ENCODE measurements at regions not wholly inside any gene's neighbourhood (a gene's known extent, or its start where the extent isn't known, plus 50 kb on each side); places are given as distances from the start of the nearest gene placed in this dataset.

- H3K27me3 Mint-ChIP-seq = no peaks in the 10 kb centered on the region
- intact Hi-C loops (cut with micrococcal nuclease) = no loop called here
These were observed 154.4 kb downstream of the RPAP3 start for GRCh38 chr12:47551426-47551851.

GRCh38 chr12:47549258-47549657 is 156.6 kb downstream of the RPAP3 start:
- H3K9me3 Mint-ChIP-seq = peaks cover 15% of the 10 kb centered on the region
- no peak overlapping the region for H3K27ac Mint-ChIP-seq
- no peak overlapping the region for H3K4me3 Mint-ChIP-seq
- intact Hi-C loops (cut with micrococcal nuclease) = no loop called here
- H3K36me3 Mint-ChIP-seq (ENCODE audit: low read depth) = no peaks in the 10 kb centered on the region
- H3K27me3 Mint-ChIP-seq = no peaks in the 10 kb centered on the region
- peaks cover 9% of the 10 kb centered on the region for H3K4me1 Mint-ChIP-seq (ENCODE audit: low read depth)

More at GRCh38 chr12:47551426-47551851, 154.4 kb downstream of the RPAP3 start:
- Mint-ChIP-seq H3K36me3 (ENCODE audit: low read depth) (no peaks in the 10 kb centered on the region), H3K27ac (no peak overlapping the region), H3K4me1 (ENCODE audit: low read depth) (peaks cover 6% of the 10 kb centered on the region), H3K9me3 (peaks cover 18% of the 10 kb centered on the region), H3K4me3 (no peak overlapping the region)

- H3K27me3 Mint-ChIP-seq = no peaks in the 10 kb centered on the region
- H3K9me3 Mint-ChIP-seq = peaks cover 7% of the 10 kb centered on the region
- no peak overlapping the region for H3K4me3 Mint-ChIP-seq
- no peaks in the 10 kb centered on the region for H3K36me3 Mint-ChIP-seq (ENCODE audit: low read depth)
- intact Hi-C loops (cut with micrococcal nuclease) = no loop called here
- no peak overlapping the region for H3K27ac Mint-ChIP-seq
- H3K4me1 Mint-ChIP-seq (ENCODE audit: low read depth) = peaks cover 9% of the 10 kb centered on the region
These were observed 157.4 kb downstream of the RPAP3 start for GRCh38 chr12:47548401-47548800.

- H3K4me3 Mint-ChIP-seq = no peak overlapping the region
- peaks cover 9% of the 10 kb centered on the region for H3K4me1 Mint-ChIP-seq (ENCODE audit: low read depth)
- intact Hi-C loops (cut with micrococcal nuclease) = no loop called here
- H3K27me3 Mint-ChIP-seq = no peaks in the 10 kb centered on the region
- no peaks in the 10 kb centered on the region for H3K9me3 Mint-ChIP-seq
- H3K36me3 Mint-ChIP-seq (ENCODE audit: low read depth) = no peaks in the 10 kb centered on the region
- H3K27ac Mint-ChIP-seq = no peak overlapping the region
These were observed 158.8 kb downstream of the RPAP3 start for GRCh38 chr12:47547077-47547476.

GRCh38 chr12:47545938-47546609 is 159.8 kb downstream of the RPAP3 start:
- Mint-ChIP-seq H3K4me1 (ENCODE audit: low read depth) (peaks cover 9% of the 10 kb centered on the region), H3K9me3 (no peaks in the 10 kb centered on the region), H3K27ac (no peak overlapping the region), H3K27me3 (no peaks in the 10 kb centered on the region), H3K4me3 (no peak overlapping the region), H3K36me3 (ENCODE audit: low read depth) (no peaks in the 10 kb centered on the region)
- intact Hi-C loops (cut with micrococcal nuclease) = no loop called here

- Mint-ChIP-seq H3K36me3 (ENCODE audit: low read depth) (no peaks in the 10 kb centered on the region), H3K4me1 (ENCODE audit: low read depth) (no peaks in the 10 kb centered on the region), H3K27me3 (no peaks in the 10 kb centered on the region), H3K27ac (no peak overlapping the region), H3K4me3 (no peak overlapping the region), H3K9me3 (peaks cover 29% of the 10 kb centered on the region)
- intact Hi-C loops (cut with micrococcal nuclease) = no loop called here
These were observed 171.1 kb downstream of the RPAP3 start for GRCh38 chr12:47534695-47535094.

GRCh38 chr12:47530050-47530449 is 175.8 kb downstream of the RPAP3 start:
- Mint-ChIP-seq H3K4me3 (no peak overlapping the region), H3K9me3 (peaks cover 48% of the 10 kb centered on the region), H3K27me3 (peaks cover 2% of the 10 kb centered on the region), H3K4me1 (ENCODE audit: low read depth) (no peaks in the 10 kb centered on the region), H3K27ac (no peak overlapping the region), H3K36me3 (ENCODE audit: low read depth) (no peaks in the 10 kb centered on the region)
- intact Hi-C loops (cut with micrococcal nuclease) = no loop called here

- intact Hi-C loops (cut with micrococcal nuclease) = no loop called here
- Mint-ChIP-seq H3K36me3 (ENCODE audit: low read depth) (no peaks in the 10 kb centered on the region), H3K4me3 (no peak overlapping the region), H3K27me3 (peaks cover 11% of the 10 kb centered on the region), H3K27ac (no peak overlapping the region), H3K4me1 (ENCODE audit: low read depth) (no peaks in the 10 kb centered on the region), H3K9me3 (peaks cover 48% of the 10 kb centered on the region)
These were observed 178.0 kb downstream of the RPAP3 start for GRCh38 chr12:47527816-47528215.

- Mint-ChIP-seq H3K27ac (no peak overlapping the region), H3K36me3 (ENCODE audit: low read depth) (no peaks in the 10 kb centered on the region), H3K4me1 (ENCODE audit: low read depth) (no peaks in the 10 kb centered on the region), H3K27me3 (peaks cover 11% of the 10 kb centered on the region), H3K9me3 (peaks cover 27% of the 10 kb centered on the region), H3K4me3 (no peak overlapping the region)
- intact Hi-C loops (cut with micrococcal nuclease) = no loop called here
These were observed 185.8 kb downstream of the RPAP3 start for GRCh38 chr12:47520029-47520428.

- intact Hi-C loops (cut with micrococcal nuclease) = no loop called here
- Mint-ChIP-seq H3K4me1 (ENCODE audit: low read depth) (no peaks in the 10 kb centered on the region), H3K9me3 (peaks cover 38% of the 10 kb centered on the region), H3K27ac (no peak overlapping the region), H3K36me3 (ENCODE audit: low read depth) (no peaks in the 10 kb centered on the region), H3K27me3 (no peaks in the 10 kb centered on the region), H3K4me3 (no peak overlapping the region)
These were observed 188.7 kb downstream of the RPAP3 start for GRCh38 chr12:47517122-47517521.

GRCh38 chr12:47509398-47509851 is 196.4 kb downstream of the RPAP3 start:
- Mint-ChIP-seq H3K36me3 (ENCODE audit: low read depth) (no peaks in the 10 kb centered on the region), H3K27ac (no peak overlapping the region), H3K4me3 (no peak overlapping the region), H3K4me1 (ENCODE audit: low read depth) (no peaks in the 10 kb centered on the region), H3K27me3 (no peaks in the 10 kb centered on the region), H3K9me3 (peaks cover 11% of the 10 kb centered on the region)
- intact Hi-C loops (cut with micrococcal nuclease) = no loop called here

- intact Hi-C loops (cut with micrococcal nuclease) = no loop called here
- Mint-ChIP-seq H3K4me1 (ENCODE audit: low read depth) (no peaks in the 10 kb centered on the region), H3K9me3 (no peaks in the 10 kb centered on the region)
These were observed 198.6 kb downstream of the RPAP3 start for GRCh38 chr12:47507221-47507620.

GRCh38 chr12:47504775-47505446 is 200.9 kb downstream of the RPAP3 start:
- Mint-ChIP-seq H3K36me3 (ENCODE audit: low read depth) (no peaks in the 10 kb centered on the region), H3K9me3 (no peaks in the 10 kb centered on the region), H3K4me1 (ENCODE audit: low read depth) (no peaks in the 10 kb centered on the region), H3K27me3 (peaks cover 6% of the 10 kb centered on the region), H3K4me3 (no peak overlapping the region), H3K27ac (no peak overlapping the region)
- intact Hi-C loops (cut with micrococcal nuclease) = no loop called here

More at GRCh38 chr12:47507221-47507620, 198.6 kb downstream of the RPAP3 start:
- peaks cover 2% of the 10 kb centered on the region for H3K27me3 Mint-ChIP-seq
- no peak overlapping the region for H3K27ac Mint-ChIP-seq
- no peak overlapping the region for H3K4me3 Mint-ChIP-seq
- no peaks in the 10 kb centered on the region for H3K36me3 Mint-ChIP-seq (ENCODE audit: low read depth)

GRCh38 chr12:47493801-47494200 is 212.0 kb downstream of the RPAP3 start:
- Mint-ChIP-seq H3K27ac (no peak overlapping the region), H3K9me3 (peaks cover 12% of the 10 kb centered on the region), H3K4me1 (ENCODE audit: low read depth) (no peaks in the 10 kb centered on the region), H3K36me3 (ENCODE audit: low read depth) (no peaks in the 10 kb centered on the region), H3K27me3 (peaks cover 4% of the 10 kb centered on the region), H3K4me3 (no peak overlapping the region)
- intact Hi-C loops (cut with micrococcal nuclease) = no loop called here

All from dendritic cell treated with granulocyte-macrophage colony-stimulating factor and Interleukin-4, amounts not matched to agents 40 ng/mL and 50 ng/mL, for 4 days (primary cell).